Activated CD4-positive, alpha-beta T cell treated with anti-CD3 and anti-CD28 coated beads, Interleukin-2, amount 50 U/mL, for 48 hours (primary cell): ENCODE measurements at regions not wholly inside any gene's neighbourhood (a gene's known extent, or its start where the extent isn't known, plus 50 kb on each side); places are given as distances from the start of the nearest gene placed in this dataset.

Experiments
- DNase-seq, 2 experiments: peaks; one replicate each; pipeline ENCODE4 v3.0.0-alpha.2; 2020

DNA sequence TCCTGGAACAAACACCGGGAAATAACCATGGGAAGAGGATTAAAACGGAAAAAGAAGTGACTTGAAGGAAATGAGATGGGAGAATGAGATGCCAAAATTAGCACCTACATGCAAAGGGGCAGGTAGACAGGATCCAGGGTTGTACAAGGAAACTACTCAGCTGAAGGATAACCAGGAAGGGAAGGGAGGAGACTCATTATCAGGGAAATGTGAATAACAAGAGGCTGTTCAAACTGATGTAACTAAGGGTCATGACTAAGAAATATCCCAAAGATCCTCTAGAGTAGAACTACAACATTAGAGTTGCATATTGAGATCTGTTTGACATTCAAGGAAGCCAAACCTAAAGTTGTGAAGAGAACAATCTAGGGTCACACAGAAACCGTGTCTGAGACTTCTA, 166.2 kb upstream of the SP8 start:
- DNase-seq = no peak

- no peak for DNase-seq
Observed at GRCh38 chr7:20954711-20955619, 168.3 kb upstream of the SP8 start.

GRCh38 chr7:20958572-20958971, 171.9 kb upstream of the SP8 start:
- no peak for DNase-seq

DNA sequence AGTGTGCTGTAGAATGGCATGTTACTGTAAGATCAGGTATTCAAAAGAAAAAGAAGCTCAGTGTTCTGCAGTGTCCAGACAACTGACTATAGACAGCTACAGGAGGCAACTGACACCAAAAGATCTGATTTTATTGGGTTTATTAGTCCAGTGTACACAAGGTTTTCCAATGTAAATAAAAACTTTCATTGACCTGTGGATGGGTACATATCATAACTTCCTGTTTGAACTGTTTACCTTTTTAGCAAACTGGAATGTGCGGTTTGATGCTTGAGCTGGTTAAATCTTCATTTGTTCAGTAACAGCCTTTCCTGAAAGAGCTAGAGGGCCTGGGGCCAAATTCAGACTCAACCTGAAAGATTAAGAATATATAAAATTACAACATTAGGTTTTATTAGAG, 172.6 kb upstream of the SP8 start:
- no peak for DNase-seq

GRCh38 chr7:20963556-20964280, 177.0 kb upstream of the SP8 start:
- no peak for DNase-seq

- no peak for DNase-seq
Observed at GRCh38 chr7:20964281-20964918, 177.7 kb upstream of the SP8 start.

DNA sequence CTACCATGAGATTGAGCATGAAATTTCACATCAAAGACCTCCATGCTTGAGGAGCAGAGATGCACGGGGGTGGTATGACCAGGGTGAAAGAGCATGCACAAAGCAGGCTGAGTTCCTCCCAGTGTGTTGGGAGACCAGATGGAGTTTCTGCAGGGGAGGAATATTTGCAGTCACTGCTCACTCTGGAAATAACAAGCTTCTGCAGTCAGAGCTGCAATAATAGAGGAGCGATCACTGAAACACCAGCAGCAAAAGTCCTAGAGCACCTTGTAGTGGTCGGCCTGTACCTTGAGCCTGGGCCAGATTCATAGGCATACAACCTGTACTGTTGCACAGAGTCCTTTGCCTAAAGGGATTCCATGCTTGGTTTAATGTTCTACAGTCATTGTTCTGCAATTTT, 184.5 kb upstream of the SP8 start:
- DNase-seq = no peak

DNA sequence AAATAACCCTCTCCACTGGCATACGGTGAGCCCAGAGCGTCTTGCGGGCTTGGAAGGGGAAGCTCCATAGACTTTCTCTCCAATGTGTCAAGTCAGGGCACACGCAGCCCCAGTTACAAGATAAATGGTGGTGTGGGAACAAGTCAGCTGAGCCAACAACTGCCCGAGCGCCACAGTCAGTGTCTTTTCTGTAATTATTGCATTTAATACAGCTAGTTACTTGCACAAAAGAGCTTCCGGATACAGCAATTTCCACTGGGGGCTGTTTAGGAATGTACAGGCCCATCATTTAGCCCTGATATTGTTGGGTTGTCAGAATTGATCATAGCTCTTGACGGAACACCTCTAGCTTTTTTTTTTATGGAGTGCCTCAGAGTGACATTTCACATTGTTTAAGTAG, 193.5 kb upstream of the SP8 start:
- no peak for DNase-seq

DNA sequence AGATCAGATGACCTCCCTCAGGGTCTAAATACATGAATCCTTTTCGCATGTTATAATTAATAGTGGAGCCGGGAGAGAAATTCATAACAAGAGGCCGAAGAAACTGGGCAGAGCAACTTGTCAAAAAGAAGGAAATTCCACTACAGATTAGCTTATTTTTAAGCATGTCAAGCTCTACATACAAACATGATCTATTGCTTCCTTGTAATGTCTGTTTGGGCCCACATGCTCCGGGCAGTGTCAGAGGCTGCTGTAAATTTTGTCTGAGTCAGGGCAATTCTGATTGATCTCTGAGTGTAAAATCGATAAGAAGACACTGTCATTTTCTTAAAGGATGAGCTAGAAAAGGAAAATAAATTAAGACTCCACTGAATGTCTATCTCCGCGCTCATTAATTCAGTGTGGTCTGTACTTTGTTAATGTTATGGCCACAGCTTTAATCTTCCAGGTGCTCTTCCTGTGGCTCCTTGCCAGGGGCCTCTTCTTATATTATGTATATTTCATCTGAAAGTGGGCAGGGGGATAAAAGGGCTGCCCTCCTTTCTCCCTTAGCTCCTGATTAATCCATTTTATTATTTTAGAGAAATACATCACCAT, 194.1 kb upstream of the SP8 start:
- no peak for DNase-seq

DNA sequence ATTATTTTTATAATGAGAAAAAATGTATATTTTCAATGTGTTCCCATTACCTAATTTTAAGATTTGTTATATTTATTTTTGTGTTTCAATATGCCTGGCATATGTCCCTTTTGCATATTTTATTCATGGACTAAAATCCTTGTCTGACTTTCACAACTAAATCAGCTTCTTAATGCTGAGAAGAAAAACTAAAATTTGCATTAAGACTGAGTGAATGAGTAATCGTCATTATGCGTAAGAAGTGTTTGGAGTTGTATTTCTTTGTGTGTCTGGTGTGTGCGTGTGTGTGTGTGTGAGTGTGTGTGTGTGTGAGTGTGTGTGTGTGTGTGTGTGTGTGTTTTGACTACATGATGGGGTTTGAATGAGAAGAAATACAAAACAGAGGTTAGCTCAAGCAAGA, 201.7 kb upstream of the SP8 start:
- DNase-seq = no peak

DNA sequence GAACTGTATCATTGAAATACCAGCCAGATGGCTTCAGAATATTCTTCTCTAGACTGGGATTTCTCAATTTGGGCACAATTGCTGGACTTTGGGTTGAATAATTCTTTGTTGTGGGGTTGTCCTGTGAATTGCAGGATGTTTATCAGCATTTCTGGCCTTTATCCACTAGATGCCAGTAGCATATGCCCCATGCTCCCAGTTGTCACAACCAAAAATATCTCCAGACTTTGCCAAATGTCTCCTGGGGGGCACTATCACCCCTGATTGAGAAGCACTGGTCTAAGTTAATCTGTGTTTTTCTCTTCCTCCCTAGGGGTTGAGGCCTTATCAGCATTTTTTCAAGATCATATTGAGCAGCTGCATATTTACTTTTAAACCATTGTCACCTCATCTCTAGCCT, 204.9 kb upstream of the SP8 start:
- DNase-seq = no peak

DNA sequence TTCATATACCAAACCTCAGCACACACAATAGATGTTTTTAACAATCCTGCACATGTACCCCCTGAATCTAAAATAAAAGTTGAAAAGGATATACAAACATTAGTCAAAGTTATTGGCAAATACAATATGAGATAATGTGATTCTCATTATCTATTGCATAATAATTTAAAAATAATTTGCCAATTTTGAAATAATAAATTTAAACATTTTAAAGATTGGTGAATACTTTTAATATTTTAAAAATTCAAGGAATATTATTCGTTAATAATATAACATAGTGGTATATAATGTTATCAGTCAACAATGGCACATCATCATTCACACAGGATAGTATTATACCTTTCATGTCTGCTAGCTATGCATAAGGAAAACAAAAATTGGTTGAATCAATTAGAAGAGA, 207.0 kb upstream of the SP8 start:
- DNase-seq = no peak

- DNase-seq = no peak
Observed at GRCh38 chr7:20998309-20998708, 211.6 kb upstream of the SP8 start.

GRCh38 chr7:21011153-21011552, 224.5 kb upstream of the SP8 start:
- DNase-seq = no peak

- DNase-seq = no peak
Observed at GRCh38 chr7:21013765-21014539, 227.3 kb upstream of the SP8 start.

DNA sequence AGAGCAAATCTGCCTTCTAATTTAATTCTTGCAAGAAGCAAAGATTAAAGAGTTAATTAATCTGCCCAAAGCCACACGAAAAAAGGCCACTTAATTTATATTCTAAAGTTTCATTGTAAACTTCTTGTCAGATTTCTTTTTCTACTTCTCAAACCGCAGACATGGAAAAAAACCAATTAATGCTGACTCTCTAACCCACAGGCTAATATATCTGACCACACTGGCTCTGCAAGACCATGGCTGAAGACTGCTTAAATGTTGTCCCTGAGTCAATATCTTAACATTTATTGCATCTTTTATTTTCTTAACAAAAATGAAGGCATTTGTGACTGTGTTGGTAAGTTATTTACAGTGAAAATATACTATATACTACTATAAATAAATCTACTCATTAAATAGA, 234.0 kb upstream of the SP8 start:
- DNase-seq = no peak

GRCh38 chr7:21023841-21024484, 237.3 kb upstream of the SP8 start:
- DNase-seq = no peak

DNA sequence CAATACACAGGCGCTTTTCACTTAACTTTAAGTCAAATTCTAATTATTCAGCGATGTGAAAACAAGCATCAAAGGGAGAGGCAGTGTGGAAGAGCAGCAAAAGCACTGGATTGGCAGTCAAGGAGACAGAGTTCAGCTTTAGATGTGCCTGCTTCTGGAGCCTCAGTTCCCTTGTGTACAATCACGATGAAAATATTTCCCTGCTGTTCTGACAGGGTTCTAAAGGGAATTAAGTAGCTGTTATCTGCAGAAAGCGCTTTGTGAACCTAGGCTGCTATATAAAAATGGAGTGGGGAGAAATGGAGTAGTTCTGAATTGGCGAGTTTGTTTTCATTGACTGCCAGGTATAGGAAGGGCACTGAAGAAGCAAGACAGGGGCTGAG, 237.8 kb upstream of the SP8 start:
- no peak for DNase-seq

- DNase-seq = no peak
Observed at GRCh38 chr7:21028186-21028585, 241.5 kb upstream of the SP8 start.

DNA sequence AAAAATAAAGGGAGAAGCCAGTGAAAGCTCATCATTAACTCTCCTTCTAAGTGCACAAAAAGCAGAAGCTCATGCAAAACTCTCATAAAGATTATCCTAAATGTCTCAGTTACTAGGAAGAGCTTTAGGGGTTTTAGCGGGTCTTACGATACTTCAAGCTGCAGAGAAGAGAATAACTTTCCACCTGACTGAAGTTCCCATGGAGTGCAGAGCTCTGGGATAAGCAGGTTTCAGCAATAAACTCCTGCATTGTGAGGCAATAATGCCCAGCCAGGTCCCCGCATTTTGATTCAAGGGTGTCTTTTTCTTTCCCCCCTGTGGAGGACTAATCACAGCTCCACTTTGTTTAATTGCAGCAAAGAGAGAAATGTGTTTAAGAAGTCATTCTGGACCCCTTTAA, 241.9 kb upstream of the SP8 start:
- no peak for DNase-seq

DNA sequence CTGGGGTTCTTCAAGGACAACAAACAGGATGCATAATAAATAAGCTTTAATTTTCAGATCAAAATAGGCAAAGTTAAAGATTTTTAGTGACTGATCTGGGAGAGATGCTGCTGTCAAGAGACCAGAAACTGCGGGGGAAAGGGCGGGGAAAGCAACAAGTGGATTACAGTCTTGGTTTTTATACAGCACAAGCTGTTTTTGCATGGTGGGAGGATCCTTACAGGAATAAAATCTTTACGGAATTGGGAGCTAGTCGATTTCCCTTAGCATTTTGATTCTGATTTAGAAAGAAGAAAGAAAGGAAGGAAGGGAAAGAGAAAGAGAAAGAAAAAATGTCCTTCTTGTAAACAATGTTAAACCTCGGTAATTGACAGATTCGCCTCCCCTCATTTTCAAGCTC, 242.3 kb upstream of the SP8 start:
- DNase-seq = no peak

DNA sequence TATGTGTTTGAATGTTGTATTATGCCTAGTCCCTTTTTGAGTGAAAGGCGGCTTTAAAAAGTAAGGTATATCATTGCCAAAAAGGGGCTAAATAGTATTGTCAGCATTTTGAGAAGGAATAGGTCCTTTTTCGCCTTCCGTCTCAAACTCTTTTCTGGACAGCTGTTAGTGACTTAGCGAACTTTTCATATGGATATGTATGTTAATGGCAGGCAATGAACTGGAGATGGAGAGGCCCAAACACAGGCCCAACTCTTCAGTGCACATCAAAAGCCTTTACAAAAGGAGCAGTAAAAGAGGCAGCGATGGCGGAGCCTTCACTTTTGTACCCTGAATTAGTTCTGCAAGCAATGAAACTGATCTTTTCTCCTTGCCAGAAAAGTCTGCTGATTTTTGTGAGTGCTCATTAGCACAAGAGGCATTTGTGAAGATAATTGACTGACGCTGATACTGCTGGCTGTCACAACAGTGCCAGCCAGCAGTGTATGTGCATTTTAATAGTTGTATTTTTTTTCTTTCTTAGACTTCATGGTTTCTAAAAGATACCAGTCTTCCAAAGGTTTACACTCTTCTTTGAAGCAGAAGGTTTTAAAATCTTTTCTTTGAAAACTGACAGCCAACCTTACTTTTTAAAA, 243.7 kb upstream of the SP8 start:
- DNase-seq = no peak
